Activated CD8-positive, alpha-beta T cell treated with anti-CD3 and anti-CD28 coated beads for 36 hours (primary cell): ENCODE measurements at regions not wholly inside any gene's neighbourhood (a gene's known extent, or its start where the extent isn't known, plus 50 kb on each side); places are given as distances from the start of the nearest gene placed in this dataset.

ENCODE experiments used
- ATAC-seq: fragments of 200-7000 bp; cut with Tn5 transposase; one replicate; pipeline ENCODE4 v1.10.0; 2021; ENCODE audit warnings: mild to moderate bottlenecking, moderate library complexity
- CTCF ChIA-PET: fragments of 350-600 bp; sonication (Branson Sonifier 250); formaldehyde crosslinking; loops from one replicate; lab custom pipeline; 2021; ENCODE audit warnings: antibody characterized with exemption; lab: Charles Lee
- POLR2A ChIA-PET: fragments of 350-600 bp; sonication (Branson Sonifier 250); formaldehyde crosslinking; loops from one replicate; lab custom pipeline; 2021; ENCODE audit warnings: antibody characterized with exemption; lab: Charles Lee
- DNase-seq: peaks from one replicate; pipeline ENCODE4 v3.0.0-alpha.2; 2020
- H3K27ac Mint-ChIP-seq: one replicate; pipeline ENCODE4 v1.8.0; 2021; ENCODE audit warnings: mild to moderate bottlenecking, mixed read lengths
- H3K27me3 Mint-ChIP-seq: one replicate; pipeline ENCODE4 v1.8.0; 2021; ENCODE audit warnings: mixed read lengths
- H3K36me3 Mint-ChIP-seq: one replicate; pipeline ENCODE4 v1.8.0; 2021; ENCODE audit warnings: low read depth, mixed read lengths
- H3K4me1 Mint-ChIP-seq: one replicate; pipeline ENCODE4 v1.8.0; 2021; ENCODE audit warnings: low read depth, mixed read lengths
- H3K4me3 Mint-ChIP-seq: one replicate; pipeline ENCODE4 v1.8.0; 2021; ENCODE audit warnings: mild to moderate bottlenecking, moderate library complexity, mixed read lengths
- H3K9me3 Mint-ChIP-seq: one replicate; pipeline ENCODE4 v1.8.0; 2021; ENCODE audit warnings: mixed read lengths
- CTCF ChIP-seq: fragments of 200-600 bp; IDR thresholded peaks from one replicate; pipeline ENCODE4 v1.8.0; 2022; ENCODE audit warnings: antibody characterized with exemption, mild to moderate bottlenecking
- intact Hi-C: fragments of 100-400 bp; cut with micrococcal nuclease; formaldehyde crosslinking; loops from one replicate; pipeline ENCODE4 v1.10.0; 2022

- intact Hi-C loops = no loop called here
- CTCF ChIA-PET = no interaction called here
- H3K4me3 Mint-ChIP-seq = no peak overlapping the region
- H3K27ac Mint-ChIP-seq = no peak overlapping the region
- ATAC-seq (no peak), DNase-seq (no peak)
- TF ChIP-seq CTCF = no peak
- H3K9me3 Mint-ChIP-seq = no peaks in the 10 kb centered on the region
- H3K36me3 Mint-ChIP-seq = no peaks in the 10 kb centered on the region
- peaks cover 24% of the 10 kb centered on the region for H3K27me3 Mint-ChIP-seq
- POLR2A ChIA-PET = no interaction called here
- no peaks in the 10 kb centered on the region for H3K4me1 Mint-ChIP-seq
Measured at GRCh38 chr5:96247097-96247701, 185.8 kb downstream of the PCSK1 start.

- intact Hi-C loops = no loop called here
- ChIA-PET POLR2A (no interaction called here), CTCF (no interaction called here)
- TF ChIP-seq CTCF = no peak
- ATAC-seq (no peak), DNase-seq (no peak)
- H3K4me3 Mint-ChIP-seq = no peak overlapping the region
- peaks cover 25% of the 10 kb centered on the region for H3K27me3 Mint-ChIP-seq
- H3K27ac Mint-ChIP-seq = no peak overlapping the region
- H3K36me3 Mint-ChIP-seq = no peaks in the 10 kb centered on the region
- H3K4me1 Mint-ChIP-seq = no peaks in the 10 kb centered on the region
- no peaks in the 10 kb centered on the region for H3K9me3 Mint-ChIP-seq
Measured at GRCh38 chr5:96245140-96246091, 187.6 kb downstream of the PCSK1 start.

GRCh38 chr5:96244696-96245095, 188.4 kb downstream of the PCSK1 start:
- intact Hi-C loops = no loop called here
- CTCF ChIA-PET = no interaction called here
- Mint-ChIP-seq H3K36me3 (no peaks in the 10 kb centered on the region), H3K27ac (no peak overlapping the region), H3K27me3 (peaks cover 25% of the 10 kb centered on the region), H3K4me1 (no peaks in the 10 kb centered on the region), H3K9me3 (no peaks in the 10 kb centered on the region), H3K4me3 (no peak overlapping the region)
- TF ChIP-seq CTCF = no peak
- POLR2A ChIA-PET = no interaction called here
- no peak for DNase-seq
- no peak for ATAC-seq

- no peak for DNase-seq
- no peak overlapping the region for H3K4me3 Mint-ChIP-seq
- peaks cover 24% of the 10 kb centered on the region for H3K27me3 Mint-ChIP-seq
- no peaks in the 10 kb centered on the region for H3K9me3 Mint-ChIP-seq
- ChIA-PET POLR2A (no interaction called here), CTCF (no interaction called here)
- no peaks in the 10 kb centered on the region for H3K4me1 Mint-ChIP-seq
- intact Hi-C loops = no loop called here
- no peak for TF ChIP-seq CTCF
- ATAC-seq = no peak
- no peak overlapping the region for H3K27ac Mint-ChIP-seq
- H3K36me3 Mint-ChIP-seq = no peaks in the 10 kb centered on the region
Measured at GRCh38 chr5:96243862-96244261, 189.2 kb downstream of the PCSK1 start.

- H3K36me3 Mint-ChIP-seq = no peaks in the 10 kb centered on the region
- ATAC-seq (no peak), DNase-seq (no peak)
- H3K27ac Mint-ChIP-seq = no peak overlapping the region
- ChIA-PET POLR2A (no interaction called here), CTCF (no interaction called here)
- H3K9me3 Mint-ChIP-seq = no peaks in the 10 kb centered on the region
- no peak for TF ChIP-seq CTCF
- H3K4me3 Mint-ChIP-seq = no peak overlapping the region
- peaks cover 20% of the 10 kb centered on the region for H3K27me3 Mint-ChIP-seq
- intact Hi-C loops = no loop called here
- H3K4me1 Mint-ChIP-seq = no peaks in the 10 kb centered on the region
Measured at GRCh38 chr5:96243203-96243602, 189.8 kb downstream of the PCSK1 start.
